ENCODE measurements at regions not wholly inside any gene's neighbourhood (a gene's known extent, or its start where the extent isn't known, plus 50 kb on each side); places are given as distances from the start of the nearest gene placed in this dataset.

GRCh38 chr2:238652771-238653157 lies 195.1 kb upstream of the TWIST2 start:
- H3K9me3 ChIP-seq, result no peaks in the 10 kb centered on the region
- TF ChIP-seq EP300 (IDR thresholded peaks at IDR 0.05) (no peak), POLR2A (IDR thresholded peaks at IDR 0.05) (no peak), POLR2AphosphoS5 (IDR thresholded peaks at IDR 0.05) (no peak)
- TF ChIP-seq, protein P1, sequence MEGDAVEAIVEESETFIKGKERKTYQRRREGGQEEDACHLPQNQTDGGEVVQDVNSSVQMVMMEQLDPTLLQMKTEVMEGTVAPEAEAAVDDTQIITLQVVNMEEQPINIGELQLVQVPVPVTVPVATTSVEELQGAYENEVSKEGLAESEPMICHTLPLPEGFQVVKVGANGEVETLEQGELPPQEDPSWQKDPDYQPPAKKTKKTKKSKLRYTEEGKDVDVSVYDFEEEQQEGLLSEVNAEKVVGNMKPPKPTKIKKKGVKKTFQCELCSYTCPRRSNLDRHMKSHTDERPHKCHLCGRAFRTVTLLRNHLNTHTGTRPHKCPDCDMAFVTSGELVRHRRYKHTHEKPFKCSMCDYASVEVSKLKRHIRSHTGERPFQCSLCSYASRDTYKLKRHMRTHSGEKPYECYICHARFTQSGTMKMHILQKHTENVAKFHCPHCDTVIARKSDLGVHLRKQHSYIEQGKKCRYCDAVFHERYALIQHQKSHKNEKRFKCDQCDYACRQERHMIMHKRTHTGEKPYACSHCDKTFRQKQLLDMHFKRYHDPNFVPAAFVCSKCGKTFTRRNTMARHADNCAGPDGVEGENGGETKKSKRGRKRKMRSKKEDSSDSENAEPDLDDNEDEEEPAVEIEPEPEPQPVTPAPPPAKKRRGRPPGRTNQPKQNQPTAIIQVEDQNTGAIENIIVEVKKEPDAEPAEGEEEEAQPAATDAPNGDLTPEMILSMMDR (IDR thresholded peaks at IDR 0.05), result no peak
- H3K4me3 ChIP-seq, result no peak overlapping the region
- no peaks in the 10 kb centered on the region for H3K27me3 ChIP-seq
- peaks cover 8% of the 10 kb centered on the region for H3K4me1 ChIP-seq
- no peak overlapping the region for H3K27ac ChIP-seq
- WGBS, result 91% methylated on average over 5 of the region's 13 CpGs
- DNase-seq (ENCODE audit: low spot score in 2 of 2), result no peak
- no peaks in the 10 kb centered on the region for H3K36me3 ChIP-seq

DNA sequence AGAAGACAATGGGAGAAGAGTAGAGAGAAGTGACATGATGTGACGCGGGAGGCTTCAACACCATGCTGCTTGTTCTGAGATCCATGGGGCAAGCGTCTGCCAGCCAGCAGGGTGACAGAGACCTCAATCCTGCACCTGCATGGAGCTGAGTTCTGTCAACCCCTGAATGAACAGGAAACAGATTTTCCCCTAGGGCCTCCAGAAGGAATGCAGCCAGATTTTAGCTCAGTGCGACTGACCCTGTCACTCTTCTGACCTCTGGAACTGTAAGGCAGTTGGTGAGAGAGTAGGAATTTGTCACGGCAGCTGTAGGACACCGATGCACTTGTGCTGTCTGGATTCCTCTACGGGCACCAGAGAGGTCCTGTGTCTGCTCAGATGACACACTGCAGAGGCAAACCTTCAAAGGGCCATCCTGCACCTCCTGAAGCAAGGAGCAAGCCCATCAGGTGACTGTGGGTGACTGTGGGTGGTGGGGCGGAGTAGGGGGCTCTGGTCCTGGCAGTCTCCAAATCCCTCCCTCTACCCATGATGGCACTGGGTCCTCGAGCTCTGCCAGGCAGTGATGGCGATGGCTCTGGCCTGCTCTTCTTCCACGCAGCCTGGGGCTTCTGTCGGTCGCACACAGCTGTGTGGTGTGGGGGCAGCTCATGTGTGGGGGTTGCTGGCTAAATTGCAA lies 194.3 kb upstream of the TWIST2 start:
- Histone ChIP-seq H3K4me1 (peaks cover 12% of the 10 kb centered on the region), H3K27ac (no peak overlapping the region), H3K9me3 (no peaks in the 10 kb centered on the region), H3K36me3 (no peaks in the 10 kb centered on the region), H3K27me3 (no peaks in the 10 kb centered on the region), H3K4me3 (no peak overlapping the region)
- WGBS, result 86% methylated on average over 9 of the region's 13 CpGs
- no peak for TF ChIP-seq EP300 (IDR thresholded peaks at IDR 0.05)
- TF ChIP-seq POLR2AphosphoS5 (IDR thresholded peaks at IDR 0.05), result no peak
- TF ChIP-seq POLR2A (IDR thresholded peaks at IDR 0.05), result no peak
- TF ChIP-seq, protein P1 (IDR thresholded peaks at IDR 0.05), result no peak
- DNase-seq (ENCODE audit: low spot score in 2 of 2), result no peak

DNA sequence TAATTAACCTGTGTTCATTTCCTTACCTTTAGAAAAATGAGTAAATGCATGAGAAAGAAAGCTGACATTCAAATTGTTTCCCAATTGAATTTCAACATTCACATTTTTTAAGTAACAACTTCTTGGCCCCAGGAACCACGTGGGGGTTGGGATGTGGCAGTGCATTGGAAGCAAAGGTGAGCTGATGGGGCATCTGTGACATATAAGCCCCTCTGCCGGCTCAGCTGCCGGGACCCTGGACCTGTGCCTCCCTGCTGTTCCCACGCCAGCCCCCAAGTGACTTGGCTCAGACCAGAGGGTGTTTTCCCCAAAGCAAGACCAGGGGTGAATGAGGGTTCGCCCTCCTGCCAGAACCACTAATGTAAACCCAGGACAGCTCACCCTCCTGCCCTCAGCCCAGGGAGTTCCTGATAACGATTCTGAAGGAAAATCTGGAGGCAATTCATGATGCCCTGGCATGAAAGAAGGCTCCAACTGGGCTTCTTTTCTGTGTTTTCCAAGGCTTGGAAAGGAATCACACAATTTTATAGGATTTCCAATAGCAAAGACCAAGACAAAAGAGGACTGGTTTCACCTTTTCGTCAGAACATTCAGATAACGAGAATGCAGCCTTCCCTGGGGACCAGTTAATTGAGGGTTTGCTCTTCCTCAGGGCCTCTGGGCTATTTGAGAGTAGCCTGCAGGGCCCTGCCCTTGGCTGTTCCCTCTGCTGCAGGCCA lies 193.2 kb upstream of the TWIST2 start:
- H3K9me3 ChIP-seq, result no peaks in the 10 kb centered on the region
- H3K4me1 ChIP-seq, result peaks cover 12% of the 10 kb centered on the region
- no peak overlapping the region for H3K27ac ChIP-seq
- no peaks in the 10 kb centered on the region for H3K36me3 ChIP-seq
- H3K27me3 ChIP-seq, result no peaks in the 10 kb centered on the region
- TF ChIP-seq, protein P1 (IDR thresholded peaks at IDR 0.05), result no peak
- TF ChIP-seq EP300 (IDR thresholded peaks at IDR 0.05), result no peak
- TF ChIP-seq POLR2A (IDR thresholded peaks at IDR 0.05), result no peak
- TF ChIP-seq POLR2AphosphoS5 (IDR thresholded peaks at IDR 0.05), result no peak
- 63% methylated on average over 8 of the region's 8 CpGs for WGBS
- H3K4me3 ChIP-seq, result no peak overlapping the region
- no peak for DNase-seq (ENCODE audit: low spot score in 2 of 2)

- no peak for DNase-seq (ENCODE audit: low spot score in 2 of 2)
- WGBS, result 69% methylated on average over 7 of the region's 7 CpGs
- no peaks in the 10 kb centered on the region for H3K36me3 ChIP-seq
- H3K27ac ChIP-seq, result no peak overlapping the region
- H3K9me3 ChIP-seq, result no peaks in the 10 kb centered on the region
- H3K4me3 ChIP-seq, result no peak overlapping the region
- H3K27me3 ChIP-seq, result no peaks in the 10 kb centered on the region
- TF ChIP-seq POLR2A (IDR thresholded peaks at IDR 0.05), result no peak
- no peak for TF ChIP-seq EP300 (IDR thresholded peaks at IDR 0.05)
- TF ChIP-seq, protein P1 (IDR thresholded peaks at IDR 0.05), result no peak
- TF ChIP-seq POLR2AphosphoS5 (IDR thresholded peaks at IDR 0.05), result no peak
- H3K4me1 ChIP-seq, result peaks cover 12% of the 10 kb centered on the region
Measured at GRCh38 chr2:238655198-238655860, 192.6 kb upstream of the TWIST2 start.

All from suprapubic skin (tissue), 4 donors.